ENCODE measurements at regions not wholly inside any gene's neighbourhood (a gene's known extent, or its start where the extent isn't known, plus 50 kb on each side); places are given as distances from the start of the nearest gene placed in this dataset.

- TF ChIP-seq, protein P1, sequence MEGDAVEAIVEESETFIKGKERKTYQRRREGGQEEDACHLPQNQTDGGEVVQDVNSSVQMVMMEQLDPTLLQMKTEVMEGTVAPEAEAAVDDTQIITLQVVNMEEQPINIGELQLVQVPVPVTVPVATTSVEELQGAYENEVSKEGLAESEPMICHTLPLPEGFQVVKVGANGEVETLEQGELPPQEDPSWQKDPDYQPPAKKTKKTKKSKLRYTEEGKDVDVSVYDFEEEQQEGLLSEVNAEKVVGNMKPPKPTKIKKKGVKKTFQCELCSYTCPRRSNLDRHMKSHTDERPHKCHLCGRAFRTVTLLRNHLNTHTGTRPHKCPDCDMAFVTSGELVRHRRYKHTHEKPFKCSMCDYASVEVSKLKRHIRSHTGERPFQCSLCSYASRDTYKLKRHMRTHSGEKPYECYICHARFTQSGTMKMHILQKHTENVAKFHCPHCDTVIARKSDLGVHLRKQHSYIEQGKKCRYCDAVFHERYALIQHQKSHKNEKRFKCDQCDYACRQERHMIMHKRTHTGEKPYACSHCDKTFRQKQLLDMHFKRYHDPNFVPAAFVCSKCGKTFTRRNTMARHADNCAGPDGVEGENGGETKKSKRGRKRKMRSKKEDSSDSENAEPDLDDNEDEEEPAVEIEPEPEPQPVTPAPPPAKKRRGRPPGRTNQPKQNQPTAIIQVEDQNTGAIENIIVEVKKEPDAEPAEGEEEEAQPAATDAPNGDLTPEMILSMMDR (IDR thresholded peaks at IDR 0.05) = no peak
- Histone ChIP-seq H3K9ac (ENCODE audit: low read depth in 2 of 2, low read length in 2 of 2) (no peak overlapping the region), H3K4me1 (no peaks in the 10 kb centered on the region), H3K4me3 (no peak overlapping the region), H3K27ac (no peak overlapping the region), H3K9me3 (no peaks in the 10 kb centered on the region), H3K36me3 (no peaks in the 10 kb centered on the region), H3K27me3 (no peaks in the 10 kb centered on the region)
- no peak for DNase-seq
- intact Hi-C loops (cut with DNase I) = no loop called here
Measured at GRCh38 chr5:24353016-24353415, 291.8 kb downstream of the CDH10 start.

GRCh38 chr5:24353611-24354010 is 291.2 kb downstream of the CDH10 start:
- TF ChIP-seq, protein P1 (IDR thresholded peaks at IDR 0.05) = no peak
- Histone ChIP-seq H3K36me3 (no peaks in the 10 kb centered on the region), H3K9me3 (no peaks in the 10 kb centered on the region), H3K4me3 (no peak overlapping the region), H3K27ac (no peak overlapping the region), H3K4me1 (no peaks in the 10 kb centered on the region), H3K9ac (ENCODE audit: low read depth in 2 of 2, low read length in 2 of 2) (no peak overlapping the region), H3K27me3 (no peaks in the 10 kb centered on the region)
- intact Hi-C loops (cut with DNase I) = no loop called here
- DNase-seq = no peak

- H3K9ac ChIP-seq (ENCODE audit: low read depth in 2 of 2, low read length in 2 of 2) = no peak overlapping the region
- no peaks in the 10 kb centered on the region for H3K36me3 ChIP-seq
- H3K4me1 ChIP-seq = no peaks in the 10 kb centered on the region
- intact Hi-C loops (cut with DNase I) = no loop called here
- no peak overlapping the region for H3K27ac ChIP-seq
- no peaks in the 10 kb centered on the region for H3K9me3 ChIP-seq
- TF ChIP-seq, protein P1 (IDR thresholded peaks at IDR 0.05) = no peak
- no peaks in the 10 kb centered on the region for H3K27me3 ChIP-seq
- no peak overlapping the region for H3K4me3 ChIP-seq
- no peak for DNase-seq
Measured at GRCh38 chr5:24363789-24364481, 280.8 kb downstream of the CDH10 start.

- H3K27ac ChIP-seq = no peak overlapping the region
- TF ChIP-seq, protein P1 (IDR thresholded peaks at IDR 0.05) = no peak
- no peak overlapping the region for H3K9ac ChIP-seq (ENCODE audit: low read depth in 2 of 2, low read length in 2 of 2)
- no peaks in the 10 kb centered on the region for H3K36me3 ChIP-seq
- no peaks in the 10 kb centered on the region for H3K27me3 ChIP-seq
- H3K4me1 ChIP-seq = no peaks in the 10 kb centered on the region
- H3K9me3 ChIP-seq = no peaks in the 10 kb centered on the region
- H3K4me3 ChIP-seq = no peak overlapping the region
- DNase-seq = no peak
- intact Hi-C loops (cut with DNase I) = no loop called here
Measured at GRCh38 chr5:24364711-24365110, 280.1 kb downstream of the CDH10 start.

GRCh38 chr5:24365406-24365805 is 279.4 kb downstream of the CDH10 start:
- Histone ChIP-seq H3K9ac (ENCODE audit: low read depth in 2 of 2, low read length in 2 of 2) (no peak overlapping the region), H3K27ac (no peak overlapping the region), H3K9me3 (no peaks in the 10 kb centered on the region), H3K27me3 (no peaks in the 10 kb centered on the region), H3K4me3 (no peak overlapping the region), H3K4me1 (no peaks in the 10 kb centered on the region), H3K36me3 (no peaks in the 10 kb centered on the region)
- intact Hi-C loops (cut with DNase I) = no loop called here
- TF ChIP-seq, protein P1 (IDR thresholded peaks at IDR 0.05) = no peak
- no peak for DNase-seq
